ENCODE measurements at regions not wholly inside any gene's neighbourhood (a gene's known extent, or its start where the extent isn't known, plus 50 kb on each side); places are given as distances from the start of the nearest gene placed in this dataset.

DNA sequence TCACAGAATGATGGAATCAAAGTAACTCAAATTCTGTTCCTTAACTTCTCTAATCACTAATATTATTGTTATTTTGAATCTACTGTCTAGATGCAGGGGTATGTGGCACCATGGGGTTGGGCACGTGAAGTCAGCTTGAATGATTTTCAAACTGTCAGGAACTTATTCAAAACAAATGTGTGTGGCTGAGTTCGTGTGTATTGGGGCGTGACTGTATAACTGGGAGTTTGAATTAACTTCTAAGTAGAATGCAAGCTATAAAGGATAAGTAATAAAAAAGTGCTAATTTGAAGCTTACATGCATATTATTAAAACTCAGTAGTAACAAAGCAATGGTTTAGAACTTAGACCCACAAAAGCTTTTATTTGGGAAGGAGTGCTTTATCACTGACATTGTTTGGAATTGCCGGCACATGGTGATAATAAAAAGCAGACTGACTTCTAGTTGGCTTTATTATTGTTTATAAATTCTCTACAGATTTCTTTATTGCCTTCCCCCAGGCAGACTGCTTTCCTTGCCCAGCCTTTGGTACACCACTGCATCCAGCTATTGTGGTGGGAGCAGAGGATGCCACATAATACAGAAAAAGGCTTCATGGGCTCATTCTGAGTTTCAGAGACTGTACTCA is 84.3 kb downstream of the TENT5C start:
- TF ChIP-seq, protein P1, sequence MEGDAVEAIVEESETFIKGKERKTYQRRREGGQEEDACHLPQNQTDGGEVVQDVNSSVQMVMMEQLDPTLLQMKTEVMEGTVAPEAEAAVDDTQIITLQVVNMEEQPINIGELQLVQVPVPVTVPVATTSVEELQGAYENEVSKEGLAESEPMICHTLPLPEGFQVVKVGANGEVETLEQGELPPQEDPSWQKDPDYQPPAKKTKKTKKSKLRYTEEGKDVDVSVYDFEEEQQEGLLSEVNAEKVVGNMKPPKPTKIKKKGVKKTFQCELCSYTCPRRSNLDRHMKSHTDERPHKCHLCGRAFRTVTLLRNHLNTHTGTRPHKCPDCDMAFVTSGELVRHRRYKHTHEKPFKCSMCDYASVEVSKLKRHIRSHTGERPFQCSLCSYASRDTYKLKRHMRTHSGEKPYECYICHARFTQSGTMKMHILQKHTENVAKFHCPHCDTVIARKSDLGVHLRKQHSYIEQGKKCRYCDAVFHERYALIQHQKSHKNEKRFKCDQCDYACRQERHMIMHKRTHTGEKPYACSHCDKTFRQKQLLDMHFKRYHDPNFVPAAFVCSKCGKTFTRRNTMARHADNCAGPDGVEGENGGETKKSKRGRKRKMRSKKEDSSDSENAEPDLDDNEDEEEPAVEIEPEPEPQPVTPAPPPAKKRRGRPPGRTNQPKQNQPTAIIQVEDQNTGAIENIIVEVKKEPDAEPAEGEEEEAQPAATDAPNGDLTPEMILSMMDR (IDR thresholded peaks at IDR 0.05; ENCODE audit: insufficient read depth, low read length, poor library complexity, severe bottlenecking): no peak
- no peaks in the 10 kb centered on the region for H3K36me3 ChIP-seq (ENCODE audit: control insufficient read depth, insufficient read depth, low read length)
- DNase-seq (ENCODE audit: low read depth): no peak
- H3K4me3 ChIP-seq (ENCODE audit: low read depth, low read length): no peak overlapping the region
- no peaks in the 10 kb centered on the region for H3K27me3 ChIP-seq (ENCODE audit: control insufficient read depth, insufficient read depth, low read length)

DNA sequence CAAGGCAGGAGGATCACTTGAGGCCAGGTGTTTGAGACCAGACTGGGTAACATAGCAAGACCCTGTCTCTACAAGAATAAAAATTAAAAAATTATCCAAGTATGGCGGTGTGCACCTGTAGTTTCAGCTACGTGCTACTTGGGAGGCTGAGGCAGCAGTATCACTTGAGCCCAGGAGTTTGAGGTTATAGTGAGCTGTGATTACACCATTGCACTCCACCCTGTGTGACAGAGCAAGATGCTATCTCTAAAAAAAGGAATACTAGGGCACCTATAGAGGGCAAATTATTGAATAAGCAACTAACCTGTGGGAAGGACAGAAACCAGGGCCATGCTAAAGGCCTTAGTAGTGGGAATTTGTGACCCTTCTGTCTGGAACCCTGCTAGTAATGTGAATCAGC is 86.1 kb downstream of the TENT5C start:
- Histone ChIP-seq H3K36me3 (ENCODE audit: control insufficient read depth, insufficient read depth, low read length) (no peaks in the 10 kb centered on the region), H3K4me3 (ENCODE audit: low read depth, low read length) (no peak overlapping the region), H3K27me3 (ENCODE audit: control insufficient read depth, insufficient read depth, low read length) (no peaks in the 10 kb centered on the region)
- TF ChIP-seq, protein P1 (IDR thresholded peaks at IDR 0.05; ENCODE audit: insufficient read depth, low read length, poor library complexity, severe bottlenecking): no peak
- no peak for DNase-seq (ENCODE audit: low read depth)

DNA sequence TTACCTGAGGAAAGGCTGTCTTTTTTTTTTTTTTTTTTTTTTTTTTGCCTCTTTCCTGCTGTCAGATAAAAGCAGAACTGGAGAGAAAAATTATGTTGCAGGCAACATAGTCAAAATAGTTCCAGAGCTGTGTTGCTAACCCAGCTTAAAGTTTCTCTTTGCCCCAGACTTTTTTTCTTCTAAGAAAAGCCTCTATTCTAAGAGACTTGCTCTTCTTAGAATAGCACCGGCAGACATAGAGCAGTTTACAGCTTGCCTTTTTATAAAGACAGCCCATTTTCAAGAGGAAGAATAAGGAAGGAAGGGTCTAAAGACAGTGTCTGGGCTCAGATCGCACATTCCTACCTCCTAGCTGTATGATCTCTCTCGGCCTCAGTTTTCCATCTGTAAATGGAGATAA is 88.7 kb downstream of the TENT5C start:
- TF ChIP-seq, protein P1 (IDR thresholded peaks at IDR 0.05; ENCODE audit: insufficient read depth, low read length, poor library complexity, severe bottlenecking): no peak
- no peak for DNase-seq (ENCODE audit: low read depth)
- Histone ChIP-seq H3K36me3 (ENCODE audit: control insufficient read depth, insufficient read depth, low read length) (no peaks in the 10 kb centered on the region), H3K27me3 (ENCODE audit: control insufficient read depth, insufficient read depth, low read length) (no peaks in the 10 kb centered on the region), H3K4me3 (ENCODE audit: low read depth, low read length) (no peak overlapping the region)

DNA sequence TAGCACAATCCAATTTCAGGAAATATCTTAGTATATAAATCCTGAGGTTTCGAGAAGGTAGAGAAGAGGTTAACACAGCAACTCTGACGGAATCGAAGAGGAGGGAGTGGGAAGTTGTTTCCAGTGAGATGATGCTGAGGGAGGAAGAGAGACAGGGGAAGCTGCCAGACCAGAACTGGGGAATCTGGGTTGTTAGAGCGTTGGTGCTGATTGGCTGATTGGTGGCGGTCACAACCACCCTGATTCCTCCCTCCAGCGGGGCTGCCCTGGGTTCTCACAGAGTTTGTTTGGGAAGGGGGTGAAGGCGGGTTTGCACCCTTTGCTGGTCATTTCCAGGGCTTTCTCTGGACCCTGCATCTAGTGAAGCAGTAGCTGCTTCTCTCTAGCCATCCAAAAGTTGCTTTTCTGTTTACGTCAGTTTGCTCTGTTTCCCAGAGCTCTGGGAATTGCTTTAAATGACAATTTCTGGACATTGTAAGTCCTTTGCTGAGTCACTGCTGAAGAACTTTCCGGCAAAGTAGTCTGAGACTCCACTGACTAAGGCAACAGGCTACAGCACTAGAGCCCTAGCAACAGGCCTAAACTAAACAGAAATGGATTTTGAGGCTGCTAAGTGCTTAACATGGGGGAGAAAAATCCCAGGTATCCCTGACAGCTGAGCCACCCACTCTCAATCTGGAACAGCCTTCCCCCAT is 90.1 kb downstream of the TENT5C start:
- Histone ChIP-seq H3K36me3 (ENCODE audit: control insufficient read depth, insufficient read depth, low read length) (no peaks in the 10 kb centered on the region), H3K4me3 (ENCODE audit: low read depth, low read length) (no peak overlapping the region), H3K27me3 (ENCODE audit: control insufficient read depth, insufficient read depth, low read length) (no peaks in the 10 kb centered on the region)
- peak; percentile 38 for DNase-seq (ENCODE audit: low read depth)
- TF ChIP-seq, protein P1 (IDR thresholded peaks at IDR 0.05; ENCODE audit: insufficient read depth, low read length, poor library complexity, severe bottlenecking): no peak

GRCh38 chr1:117696561-117696960 is 90.7 kb downstream of the TENT5C start:
- H3K4me3 ChIP-seq (ENCODE audit: low read depth, low read length): no peak overlapping the region
- TF ChIP-seq, protein P1 (IDR thresholded peaks at IDR 0.05; ENCODE audit: insufficient read depth, low read length, poor library complexity, severe bottlenecking): no peak
- H3K36me3 ChIP-seq (ENCODE audit: control insufficient read depth, insufficient read depth, low read length): no peaks in the 10 kb centered on the region
- DNase-seq (ENCODE audit: low read depth): no peak
- H3K27me3 ChIP-seq (ENCODE audit: control insufficient read depth, insufficient read depth, low read length): no peaks in the 10 kb centered on the region

All from kidney epithelial cell (primary cell).